ENCODE measurements at regions not wholly inside any gene's neighbourhood (a gene's known extent, or its start where the extent isn't known, plus 50 kb on each side); places are given as distances from the start of the nearest gene placed in this dataset.

DNA sequence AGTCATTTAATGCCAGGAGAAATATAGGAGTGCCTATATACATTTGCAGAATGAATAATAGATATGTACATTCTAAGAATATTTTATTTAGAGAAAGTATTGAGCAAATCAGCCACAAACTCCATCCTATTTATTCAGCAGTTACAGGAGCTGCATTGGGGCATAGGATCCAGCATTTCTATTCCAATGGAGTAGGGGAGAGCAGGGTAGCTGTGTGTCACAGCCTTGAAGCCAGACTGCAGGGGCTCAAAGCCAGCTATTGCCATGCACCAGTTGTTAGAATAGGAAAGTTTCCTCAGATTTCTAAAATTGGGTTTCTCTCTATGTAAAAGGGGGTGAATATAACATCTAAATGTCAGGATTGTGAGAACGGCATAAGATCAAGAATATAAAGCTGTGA, 116.8 kb upstream of the MYO3A start:
- no peak for TF ChIP-seq CREB1 (IDR thresholded peaks at IDR 0.05)
- TF ChIP-seq, protein P1, sequence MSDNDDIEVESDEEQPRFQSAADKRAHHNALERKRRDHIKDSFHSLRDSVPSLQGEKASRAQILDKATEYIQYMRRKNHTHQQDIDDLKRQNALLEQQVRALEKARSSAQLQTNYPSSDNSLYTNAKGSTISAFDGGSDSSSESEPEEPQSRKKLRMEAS (IDR thresholded peaks at IDR 0.05) = no peak
- TF ChIP-seq, protein P2, sequence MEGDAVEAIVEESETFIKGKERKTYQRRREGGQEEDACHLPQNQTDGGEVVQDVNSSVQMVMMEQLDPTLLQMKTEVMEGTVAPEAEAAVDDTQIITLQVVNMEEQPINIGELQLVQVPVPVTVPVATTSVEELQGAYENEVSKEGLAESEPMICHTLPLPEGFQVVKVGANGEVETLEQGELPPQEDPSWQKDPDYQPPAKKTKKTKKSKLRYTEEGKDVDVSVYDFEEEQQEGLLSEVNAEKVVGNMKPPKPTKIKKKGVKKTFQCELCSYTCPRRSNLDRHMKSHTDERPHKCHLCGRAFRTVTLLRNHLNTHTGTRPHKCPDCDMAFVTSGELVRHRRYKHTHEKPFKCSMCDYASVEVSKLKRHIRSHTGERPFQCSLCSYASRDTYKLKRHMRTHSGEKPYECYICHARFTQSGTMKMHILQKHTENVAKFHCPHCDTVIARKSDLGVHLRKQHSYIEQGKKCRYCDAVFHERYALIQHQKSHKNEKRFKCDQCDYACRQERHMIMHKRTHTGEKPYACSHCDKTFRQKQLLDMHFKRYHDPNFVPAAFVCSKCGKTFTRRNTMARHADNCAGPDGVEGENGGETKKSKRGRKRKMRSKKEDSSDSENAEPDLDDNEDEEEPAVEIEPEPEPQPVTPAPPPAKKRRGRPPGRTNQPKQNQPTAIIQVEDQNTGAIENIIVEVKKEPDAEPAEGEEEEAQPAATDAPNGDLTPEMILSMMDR (IDR thresholded peaks at IDR 0.05; ENCODE audit: control extremely low read depth in 1 of 3, insufficient read depth in 1 of 3, low read depth in 1 of 3, low read length in 3 of 3) = no peak
- no peak for TF ChIP-seq RAD21 (IDR thresholded peaks at IDR 0.05 in 1 of 2, conservative IDR thresholded peaks at IDR 0.05 in 1 of 2; ENCODE audit: low read depth in 2 of 2, low read length in 2 of 2)
- TF ChIP-seq POLR2A (IDR thresholded peaks at IDR 0.05; ENCODE audit: control extremely low read depth in 1 of 2, low read depth in 2 of 2, low read length in 2 of 2) = no peak
- no peak for TF ChIP-seq HDAC2 (IDR thresholded peaks at IDR 0.05; ENCODE audit: borderline replicate concordance in 1 of 2, low read depth in 2 of 2, low read length in 2 of 2)
